HCT116 (cell line): ENCODE measurements at regions not wholly inside any gene's neighbourhood (a gene's known extent, or its start where the extent isn't known, plus 50 kb on each side); places are given as distances from the start of the nearest gene placed in this dataset.

Source experiments
- EZH2 ChIP-seq: fragments of 200-600 bp; sonication (generic); IDR thresholded peaks from 2 replicates; pipeline ENCODE4 v1.6.1; 2017; ENCODE audit warnings: antibody characterized with exemption, mixed run types
- POLR2A ChIP-seq: IDR thresholded peaks from 2 replicates; pipeline ENCODE4 v1.7.0; 2011; ENCODE audit warnings: borderline replicate concordance; ENCODE audit not compliant: insufficient read depth, insufficient read length; ENCODE audit errors: extremely low read depth
- POLR2AphosphoS5 ChIP-seq: IDR thresholded peaks from 2 replicates; pipeline ENCODE4 v1.6.1; 2011; ENCODE audit warnings: mild to moderate bottlenecking, low read depth, low read length, moderate library complexity
- SIN3A ChIP-seq: IDR thresholded peaks from 2 replicates; pipeline ENCODE4 v1.6.1; 2012; ENCODE audit warnings: low read depth
- SRF ChIP-seq: IDR thresholded peaks from 2 replicates; pipeline ENCODE4 v1.6.1; 2012; ENCODE audit warnings: low read depth
- YY1 ChIP-seq: IDR thresholded peaks from 2 replicates; pipeline ENCODE4 v1.6.1; 2011; ENCODE audit warnings: low read length, low read depth, moderate library complexity, mild to moderate bottlenecking; ENCODE audit not compliant: insufficient replicate concordance; ENCODE audit errors: extremely low read depth
- ZNF274 ChIP-seq: fragments of 200-500 bp; sonication (Bioruptor generic); IDR thresholded peaks from 2 replicates; pipeline ENCODE4 v1.6.1; 2014; ENCODE audit warnings: mild to moderate bottlenecking, low read depth, low read length, inconsistent platforms
- TF ChIP-seq, protein P1 (sequence below), 3 experiments: fragments of 200-600 bp in 1 of 3; sonication (generic) in 1 of 3; IDR thresholded peaks in 2 of 3; conservative IDR thresholded peaks in 1 of 3; 2 replicates each; pipeline ENCODE4 v1.5.1; 2012 to 2017; ENCODE audit warnings: low read depth in 2 of 3, low read length in 2 of 3, antibody characterized with exemption in 1 of 3, borderline replicate concordance in 1 of 3, control low read depth in 1 of 3, mild to moderate bottlenecking in 1 of 3, mixed read lengths in 1 of 3, mixed run types in 1 of 3, moderate library complexity in 1 of 3; ENCODE audit not compliant: insufficient read depth in 1 of 3
- TF ChIP-seq, protein P2 (sequence below): IDR thresholded peaks from 2 replicates; pipeline ENCODE4 v1.6.1; 2012
- TF ChIP-seq, protein P3 (sequence below): IDR thresholded peaks from 2 replicates; pipeline ENCODE4 v1.6.1; 2012; ENCODE audit warnings: low read depth

DNA sequence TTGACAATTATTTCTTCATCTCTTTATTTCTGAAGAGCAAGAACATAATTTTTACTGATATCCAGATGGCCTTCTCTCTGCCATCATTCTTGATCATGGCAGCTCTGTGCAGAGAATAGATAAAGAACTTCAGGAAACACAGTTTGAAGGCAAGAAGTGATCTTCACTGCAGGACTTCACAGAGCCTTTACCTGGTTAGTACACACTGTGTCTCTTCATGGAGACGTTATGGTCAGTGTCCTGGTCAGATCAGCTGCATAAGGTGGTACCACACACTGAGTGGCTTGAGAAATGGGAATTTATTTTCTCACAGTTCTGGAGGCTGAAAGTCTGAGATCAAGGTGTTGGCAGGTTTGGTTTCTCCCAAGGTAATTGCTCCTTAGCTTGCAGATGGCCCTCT lies 129.5 kb downstream of the UTP18 start:
- TF ChIP-seq POLR2A: no peak
- TF ChIP-seq YY1: no peak
- TF ChIP-seq, protein P1, sequence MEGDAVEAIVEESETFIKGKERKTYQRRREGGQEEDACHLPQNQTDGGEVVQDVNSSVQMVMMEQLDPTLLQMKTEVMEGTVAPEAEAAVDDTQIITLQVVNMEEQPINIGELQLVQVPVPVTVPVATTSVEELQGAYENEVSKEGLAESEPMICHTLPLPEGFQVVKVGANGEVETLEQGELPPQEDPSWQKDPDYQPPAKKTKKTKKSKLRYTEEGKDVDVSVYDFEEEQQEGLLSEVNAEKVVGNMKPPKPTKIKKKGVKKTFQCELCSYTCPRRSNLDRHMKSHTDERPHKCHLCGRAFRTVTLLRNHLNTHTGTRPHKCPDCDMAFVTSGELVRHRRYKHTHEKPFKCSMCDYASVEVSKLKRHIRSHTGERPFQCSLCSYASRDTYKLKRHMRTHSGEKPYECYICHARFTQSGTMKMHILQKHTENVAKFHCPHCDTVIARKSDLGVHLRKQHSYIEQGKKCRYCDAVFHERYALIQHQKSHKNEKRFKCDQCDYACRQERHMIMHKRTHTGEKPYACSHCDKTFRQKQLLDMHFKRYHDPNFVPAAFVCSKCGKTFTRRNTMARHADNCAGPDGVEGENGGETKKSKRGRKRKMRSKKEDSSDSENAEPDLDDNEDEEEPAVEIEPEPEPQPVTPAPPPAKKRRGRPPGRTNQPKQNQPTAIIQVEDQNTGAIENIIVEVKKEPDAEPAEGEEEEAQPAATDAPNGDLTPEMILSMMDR (IDR thresholded peaks at IDR 0.05 in 2 of 3, conservative IDR thresholded peaks at IDR 0.05 in 1 of 3; ENCODE audit: borderline replicate concordance in 1 of 3, insufficient read depth in 1 of 3, low read depth in 2 of 3, low read length in 2 of 3): no peak
- TF ChIP-seq, protein P2, sequence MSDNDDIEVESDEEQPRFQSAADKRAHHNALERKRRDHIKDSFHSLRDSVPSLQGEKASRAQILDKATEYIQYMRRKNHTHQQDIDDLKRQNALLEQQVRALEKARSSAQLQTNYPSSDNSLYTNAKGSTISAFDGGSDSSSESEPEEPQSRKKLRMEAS: no peak
- TF ChIP-seq, protein P3, sequence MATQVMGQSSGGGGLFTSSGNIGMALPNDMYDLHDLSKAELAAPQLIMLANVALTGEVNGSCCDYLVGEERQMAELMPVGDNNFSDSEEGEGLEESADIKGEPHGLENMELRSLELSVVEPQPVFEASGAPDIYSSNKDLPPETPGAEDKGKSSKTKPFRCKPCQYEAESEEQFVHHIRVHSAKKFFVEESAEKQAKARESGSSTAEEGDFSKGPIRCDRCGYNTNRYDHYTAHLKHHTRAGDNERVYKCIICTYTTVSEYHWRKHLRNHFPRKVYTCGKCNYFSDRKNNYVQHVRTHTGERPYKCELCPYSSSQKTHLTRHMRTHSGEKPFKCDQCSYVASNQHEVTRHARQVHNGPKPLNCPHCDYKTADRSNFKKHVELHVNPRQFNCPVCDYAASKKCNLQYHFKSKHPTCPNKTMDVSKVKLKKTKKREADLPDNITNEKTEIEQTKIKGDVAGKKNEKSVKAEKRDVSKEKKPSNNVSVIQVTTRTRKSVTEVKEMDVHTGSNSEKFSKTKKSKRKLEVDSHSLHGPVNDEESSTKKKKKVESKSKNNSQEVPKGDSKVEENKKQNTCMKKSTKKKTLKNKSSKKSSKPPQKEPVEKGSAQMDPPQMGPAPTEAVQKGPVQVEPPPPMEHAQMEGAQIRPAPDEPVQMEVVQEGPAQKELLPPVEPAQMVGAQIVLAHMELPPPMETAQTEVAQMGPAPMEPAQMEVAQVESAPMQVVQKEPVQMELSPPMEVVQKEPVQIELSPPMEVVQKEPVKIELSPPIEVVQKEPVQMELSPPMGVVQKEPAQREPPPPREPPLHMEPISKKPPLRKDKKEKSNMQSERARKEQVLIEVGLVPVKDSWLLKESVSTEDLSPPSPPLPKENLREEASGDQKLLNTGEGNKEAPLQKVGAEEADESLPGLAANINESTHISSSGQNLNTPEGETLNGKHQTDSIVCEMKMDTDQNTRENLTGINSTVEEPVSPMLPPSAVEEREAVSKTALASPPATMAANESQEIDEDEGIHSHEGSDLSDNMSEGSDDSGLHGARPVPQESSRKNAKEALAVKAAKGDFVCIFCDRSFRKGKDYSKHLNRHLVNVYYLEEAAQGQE: no peak
- no peak for TF ChIP-seq POLR2AphosphoS5
- no peak for TF ChIP-seq EZH2
- no peak for TF ChIP-seq SRF
- no peak for TF ChIP-seq ZNF274
- TF ChIP-seq SIN3A: no peak
